ENCODE measurements at regions not wholly inside any gene's neighbourhood (a gene's known extent, or its start where the extent isn't known, plus 50 kb on each side); places are given as distances from the start of the nearest gene placed in this dataset.

DNA sequence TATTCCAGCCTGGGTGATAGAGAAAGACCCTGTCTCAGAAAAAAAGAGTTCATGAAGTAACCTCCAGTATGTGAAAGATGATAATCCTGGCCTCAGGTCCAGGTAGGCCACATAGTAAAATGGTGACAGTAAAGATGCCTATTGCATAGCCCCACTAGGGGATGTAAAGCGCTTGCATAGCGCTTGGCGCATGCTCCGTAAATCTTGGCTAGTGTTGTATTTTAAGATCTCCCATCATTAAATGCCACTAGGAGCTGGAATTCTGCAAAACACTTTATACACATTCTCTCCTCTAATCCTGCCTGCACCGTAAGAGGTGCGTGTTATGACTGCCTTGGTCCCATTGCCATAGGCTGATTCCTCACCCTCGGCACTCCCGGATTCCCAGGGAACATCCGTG, 153.6 kb downstream of the TFCP2L1 start:
- Histone ChIP-seq H3K79me2 (replicated peaks; ENCODE audit: insufficient read depth, low read length) (no peaks in the 10 kb centered on the region), H3K4me3 (ENCODE audit: low read length) (no peak overlapping the region), H3K9ac (ENCODE audit: low read length) (no peak overlapping the region), H3K27me3 (ENCODE audit: insufficient read depth, low read depth, low read length) (no peaks in the 10 kb centered on the region), H2AFZ (ENCODE audit: low read depth, low read length) (no peak overlapping the region), H3K4me2 (ENCODE audit: low read length) (no peak overlapping the region), H3F3A (ENCODE audit: insufficient read depth, low read length, poor library complexity, severe bottlenecking) (no peaks in the 10 kb centered on the region), H3K36me3 (ENCODE audit: insufficient read depth, low read length) (no peaks in the 10 kb centered on the region), H3K9me3 (ENCODE audit: low read length) (no peaks in the 10 kb centered on the region), H3K9me2 (ENCODE audit: insufficient read depth, low read length) (no peaks in the 10 kb centered on the region), H4K20me1 (ENCODE audit: insufficient read depth) (no peaks in the 10 kb centered on the region), H3K27ac (ENCODE audit: low read length) (no peak overlapping the region)
- no peak for TF ChIP-seq TAF1 (IDR thresholded peaks at IDR 0.05; ENCODE audit: low read depth)
- TF ChIP-seq MXI1 (conservative IDR thresholded peaks at IDR 0.05; ENCODE audit: poor library complexity, severe bottlenecking), result no peak

DNA sequence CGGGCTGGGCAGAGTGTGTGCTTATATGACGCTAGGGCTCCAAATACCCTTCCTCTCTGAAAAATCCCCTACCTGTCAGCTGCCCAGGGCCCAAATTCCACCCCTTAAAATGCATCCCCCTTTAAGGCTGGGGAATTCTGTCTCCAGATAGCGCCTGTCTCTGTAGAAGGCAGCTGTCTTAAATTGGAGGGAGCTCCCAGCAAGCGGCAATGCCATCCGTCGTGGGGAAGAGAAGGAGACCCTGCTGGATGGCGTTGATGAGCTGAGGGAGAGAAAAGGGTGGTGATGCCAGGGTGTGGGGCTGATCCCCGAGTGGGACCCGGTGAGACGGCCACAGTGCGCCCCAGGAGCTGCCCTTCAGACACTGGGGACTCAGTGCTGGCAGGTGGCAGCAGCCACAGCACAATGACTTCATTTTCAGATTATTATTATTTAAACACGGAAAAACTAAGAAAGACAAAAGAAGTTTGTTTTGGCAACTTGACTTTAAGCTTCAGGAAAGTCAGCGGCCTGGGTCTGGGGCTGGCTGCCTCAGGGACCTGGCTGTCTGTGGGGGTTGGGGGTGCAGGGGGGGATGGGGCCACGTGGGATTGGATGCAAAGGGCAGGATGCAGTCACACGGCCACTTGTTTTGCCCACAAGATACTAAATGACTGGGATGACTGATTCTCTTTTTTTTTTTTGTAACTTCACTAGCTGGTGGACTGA, 152.8 kb downstream of the TFCP2L1 start:
- H3K9me3 ChIP-seq (ENCODE audit: low read length), result no peaks in the 10 kb centered on the region
- no peaks in the 10 kb centered on the region for H4K20me1 ChIP-seq (ENCODE audit: insufficient read depth)
- H3K27ac ChIP-seq (ENCODE audit: low read length), result no peak overlapping the region
- H3K79me2 ChIP-seq (replicated peaks; ENCODE audit: insufficient read depth, low read length), result no peaks in the 10 kb centered on the region
- TF ChIP-seq RAD21 (conservative IDR thresholded peaks at IDR 0.05) (no peak), POLR2AphosphoS5 (IDR thresholded peaks at IDR 0.05) (no peak), SMC3 (conservative IDR thresholded peaks at IDR 0.05; ENCODE audit: poor library complexity) (no peak), TAF1 (IDR thresholded peaks at IDR 0.05; ENCODE audit: low read depth) (no peak), MXI1 (conservative IDR thresholded peaks at IDR 0.05; ENCODE audit: poor library complexity, severe bottlenecking) (no peak), EP300 (conservative IDR thresholded peaks at IDR 0.05; ENCODE audit: poor library complexity, severe bottlenecking) (no peak), EZH2 (IDR thresholded peaks at IDR 0.05; ENCODE audit: borderline replicate concordance, insufficient read depth, low read length, poor library complexity, severe bottlenecking) (no peak)
- TF ChIP-seq, protein P1, sequence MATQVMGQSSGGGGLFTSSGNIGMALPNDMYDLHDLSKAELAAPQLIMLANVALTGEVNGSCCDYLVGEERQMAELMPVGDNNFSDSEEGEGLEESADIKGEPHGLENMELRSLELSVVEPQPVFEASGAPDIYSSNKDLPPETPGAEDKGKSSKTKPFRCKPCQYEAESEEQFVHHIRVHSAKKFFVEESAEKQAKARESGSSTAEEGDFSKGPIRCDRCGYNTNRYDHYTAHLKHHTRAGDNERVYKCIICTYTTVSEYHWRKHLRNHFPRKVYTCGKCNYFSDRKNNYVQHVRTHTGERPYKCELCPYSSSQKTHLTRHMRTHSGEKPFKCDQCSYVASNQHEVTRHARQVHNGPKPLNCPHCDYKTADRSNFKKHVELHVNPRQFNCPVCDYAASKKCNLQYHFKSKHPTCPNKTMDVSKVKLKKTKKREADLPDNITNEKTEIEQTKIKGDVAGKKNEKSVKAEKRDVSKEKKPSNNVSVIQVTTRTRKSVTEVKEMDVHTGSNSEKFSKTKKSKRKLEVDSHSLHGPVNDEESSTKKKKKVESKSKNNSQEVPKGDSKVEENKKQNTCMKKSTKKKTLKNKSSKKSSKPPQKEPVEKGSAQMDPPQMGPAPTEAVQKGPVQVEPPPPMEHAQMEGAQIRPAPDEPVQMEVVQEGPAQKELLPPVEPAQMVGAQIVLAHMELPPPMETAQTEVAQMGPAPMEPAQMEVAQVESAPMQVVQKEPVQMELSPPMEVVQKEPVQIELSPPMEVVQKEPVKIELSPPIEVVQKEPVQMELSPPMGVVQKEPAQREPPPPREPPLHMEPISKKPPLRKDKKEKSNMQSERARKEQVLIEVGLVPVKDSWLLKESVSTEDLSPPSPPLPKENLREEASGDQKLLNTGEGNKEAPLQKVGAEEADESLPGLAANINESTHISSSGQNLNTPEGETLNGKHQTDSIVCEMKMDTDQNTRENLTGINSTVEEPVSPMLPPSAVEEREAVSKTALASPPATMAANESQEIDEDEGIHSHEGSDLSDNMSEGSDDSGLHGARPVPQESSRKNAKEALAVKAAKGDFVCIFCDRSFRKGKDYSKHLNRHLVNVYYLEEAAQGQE (IDR thresholded peaks at IDR 0.05; ENCODE audit: borderline replicate concordance), result no peak
- TF ChIP-seq, protein P2, sequence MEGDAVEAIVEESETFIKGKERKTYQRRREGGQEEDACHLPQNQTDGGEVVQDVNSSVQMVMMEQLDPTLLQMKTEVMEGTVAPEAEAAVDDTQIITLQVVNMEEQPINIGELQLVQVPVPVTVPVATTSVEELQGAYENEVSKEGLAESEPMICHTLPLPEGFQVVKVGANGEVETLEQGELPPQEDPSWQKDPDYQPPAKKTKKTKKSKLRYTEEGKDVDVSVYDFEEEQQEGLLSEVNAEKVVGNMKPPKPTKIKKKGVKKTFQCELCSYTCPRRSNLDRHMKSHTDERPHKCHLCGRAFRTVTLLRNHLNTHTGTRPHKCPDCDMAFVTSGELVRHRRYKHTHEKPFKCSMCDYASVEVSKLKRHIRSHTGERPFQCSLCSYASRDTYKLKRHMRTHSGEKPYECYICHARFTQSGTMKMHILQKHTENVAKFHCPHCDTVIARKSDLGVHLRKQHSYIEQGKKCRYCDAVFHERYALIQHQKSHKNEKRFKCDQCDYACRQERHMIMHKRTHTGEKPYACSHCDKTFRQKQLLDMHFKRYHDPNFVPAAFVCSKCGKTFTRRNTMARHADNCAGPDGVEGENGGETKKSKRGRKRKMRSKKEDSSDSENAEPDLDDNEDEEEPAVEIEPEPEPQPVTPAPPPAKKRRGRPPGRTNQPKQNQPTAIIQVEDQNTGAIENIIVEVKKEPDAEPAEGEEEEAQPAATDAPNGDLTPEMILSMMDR (IDR thresholded peaks at IDR 0.05; ENCODE audit: poor library complexity, severe bottlenecking), result no peak
- no peaks in the 10 kb centered on the region for H3K9me2 ChIP-seq (ENCODE audit: insufficient read depth, low read length)
- no peak overlapping the region for H3K9ac ChIP-seq (ENCODE audit: low read length)
- H3K4me3 ChIP-seq (ENCODE audit: low read length), result no peak overlapping the region
- H2AFZ ChIP-seq (ENCODE audit: low read depth, low read length), result no peak overlapping the region
- no peak overlapping the region for H3K4me2 ChIP-seq (ENCODE audit: low read length)
- no peaks in the 10 kb centered on the region for H3F3A ChIP-seq (ENCODE audit: insufficient read depth, low read length, poor library complexity, severe bottlenecking)
- no peaks in the 10 kb centered on the region for H3K36me3 ChIP-seq (ENCODE audit: insufficient read depth, low read length)
- no peaks in the 10 kb centered on the region for H3K27me3 ChIP-seq (ENCODE audit: insufficient read depth, low read depth, low read length)

Data from neural cell (in vitro differentiated cells).